ENCODE measurements at regions not wholly inside any gene's neighbourhood (a gene's known extent, or its start where the extent isn't known, plus 50 kb on each side); places are given as distances from the start of the nearest gene placed in this dataset.

GRCh38 chr2:117716505-117716904, 98.0 kb upstream of the DDX18 start:
- DNase-seq (ENCODE audit: low spot score): no peak

- no peak for DNase-seq (ENCODE audit: low spot score)
Measured at GRCh38 chr2:117717072-117717471, 97.4 kb upstream of the DDX18 start.

- DNase-seq (ENCODE audit: low spot score): no peak
Measured at GRCh38 chr2:117718048-117718447, 96.4 kb upstream of the DDX18 start.

- DNase-seq (ENCODE audit: low spot score): no peak
Measured at GRCh38 chr2:117720765-117721164, 93.7 kb upstream of the DDX18 start.

GRCh38 chr2:117723483-117723882, 91.0 kb upstream of the DDX18 start:
- no peak for DNase-seq (ENCODE audit: low spot score)

GRCh38 chr2:117723888-117724434, 90.5 kb upstream of the DDX18 start:
- no peak for DNase-seq (ENCODE audit: low spot score)

GRCh38 chr2:117726747-117727146, 87.7 kb upstream of the DDX18 start:
- no peak for DNase-seq (ENCODE audit: low spot score)

- no peak for DNase-seq (ENCODE audit: low spot score)
Measured at GRCh38 chr2:117737846-117738245, 76.6 kb upstream of the DDX18 start.

- no peak for DNase-seq (ENCODE audit: low spot score)
Measured at GRCh38 chr2:117738991-117739839, 75.3 kb upstream of the DDX18 start.

GRCh38 chr2:117745537-117745936, 69.0 kb upstream of the DDX18 start:
- no peak for DNase-seq (ENCODE audit: low spot score)

GRCh38 chr2:117755768-117756167, 58.7 kb upstream of the DDX18 start:
- DNase-seq (ENCODE audit: low spot score): no peak

- no peak for DNase-seq (ENCODE audit: low spot score)
Measured at GRCh38 chr2:117760916-117761315, 53.6 kb upstream of the DDX18 start.

GRCh38 chr2:117762454-117762853, 52.0 kb upstream of the DDX18 start:
- DNase-seq (ENCODE audit: low spot score): no peak

GRCh38 chr2:117763804-117764203, 50.7 kb upstream of the DDX18 start:
- no peak for DNase-seq (ENCODE audit: low spot score)
